H1 (cell line): ENCODE measurements at regions not wholly inside any gene's neighbourhood (a gene's known extent, or its start where the extent isn't known, plus 50 kb on each side); places are given as distances from the start of the nearest gene placed in this dataset.

Source experiments
- CTCF ChIA-PET: fragments of 300-600 bp; sonication (Branson Sonifier 250); formaldehyde crosslinking; loops from one replicate; lab custom pipeline; 2021; ENCODE audit not compliant: partially characterized antibody; lab: Charles Lee
- POLR2A ChIA-PET: fragments of 300-600 bp; sonication (Branson Sonifier 250); formaldehyde crosslinking; loops from one replicate; lab custom pipeline; 2021; ENCODE audit warnings: inconsistent platforms; ENCODE audit not compliant: partially characterized antibody; lab: Charles Lee
- DNase-seq, 2 experiments: peaks; one replicate each; pipeline versions ENCODE4 v3.0.0 to v3.0.0-alpha.2; 2010 to 2022; ENCODE audit warnings: low spot score in 2 of 2, low read depth in 1 of 2, mixed read lengths in 1 of 2
- FAIRE-seq: peaks from 2 replicates; lab custom pipeline; 2011; peaks lifted over from hg19 to GRCh38; lab: Jason Lieb, UNC
- H2AFZ ChIP-seq: 2 replicates; pipeline ENCODE4 v1.8.1; 2012; ENCODE audit warnings: low read length, inconsistent platforms
- H2AK5ac ChIP-seq: 2 replicates; pipeline ENCODE4 v1.6.1; 2013; ENCODE audit warnings: low read depth, low read length
- H2BK120ac ChIP-seq: replicated peaks from 2 replicates; pipeline ENCODE3; 2013; ENCODE audit warnings: low read depth, low read length, inconsistent platforms
- H2BK12ac ChIP-seq: 2 replicates; pipeline ENCODE4 v1.6.1; 2013; ENCODE audit warnings: low read depth, low read length
- H2BK15ac ChIP-seq: 2 replicates; pipeline ENCODE4 v1.6.1; 2013; ENCODE audit warnings: low read length
- H2BK20ac ChIP-seq: 2 replicates; pipeline ENCODE4 v1.6.1; 2013; ENCODE audit warnings: low read length
- H2BK5ac ChIP-seq: 2 replicates; pipeline ENCODE4 v1.6.1; 2013; ENCODE audit warnings: low read depth, low read length
- H3K14ac ChIP-seq: 2 replicates; pipeline ENCODE4 v1.6.1; 2013; ENCODE audit warnings: inconsistent platforms; ENCODE audit not compliant: insufficient read length
- H3K18ac ChIP-seq: 2 replicates; pipeline ENCODE4 v1.6.1; 2013; ENCODE audit warnings: low read length; ENCODE audit errors: extremely low read depth
- H3K23ac ChIP-seq: 2 replicates; pipeline ENCODE4 v1.6.1; 2013; ENCODE audit warnings: inconsistent platforms; ENCODE audit not compliant: insufficient read length
- H3K23me2 ChIP-seq: 2 replicates; pipeline ENCODE4 v1.6.1; 2013; ENCODE audit warnings: low read depth, low read length
- H3K27ac ChIP-seq: 2 replicates; pipeline ENCODE4 v1.6.1; 2011; ENCODE audit warnings: low read depth, low read length, inconsistent platforms
- H3K27me3 ChIP-seq, 4 experiments: replicated peaks in 1 of 4; 1 replicate in 1 of 4; 2 replicates in 3 of 4; pipeline versions ENCODE4 v1.6.1 to v1.8.1; 2011 to 2013; ENCODE audit warnings: low read length in 3 of 4, mild to moderate bottlenecking in 3 of 4, inconsistent platforms in 2 of 4, mixed read lengths in 2 of 4, moderate library complexity in 1 of 4; ENCODE audit not compliant: control insufficient read depth in 3 of 4, insufficient read depth in 3 of 4; ENCODE audit errors: extremely low read depth in 1 of 4
- H3K36me3 ChIP-seq, 4 experiments: 2 replicates each; pipeline versions ENCODE4 v1.6.1 to v1.8.1; 2011 to 2013; ENCODE audit warnings: mild to moderate bottlenecking in 4 of 4, low read length in 3 of 4, moderate library complexity in 2 of 4, control low read depth in 1 of 4, inconsistent platforms in 1 of 4; ENCODE audit not compliant: insufficient read depth in 4 of 4, control insufficient read depth in 2 of 4
- H3K4ac ChIP-seq: replicated peaks from 2 replicates; pipeline ENCODE3; 2013; ENCODE audit warnings: low read length, low read depth, mixed read lengths, inconsistent platforms; ENCODE audit not compliant: insufficient read length
- H3K4me1 ChIP-seq, 4 experiments: replicated peaks in 1 of 4; 1 replicate in 1 of 4; 2 replicates in 3 of 4; pipeline versions ENCODE4 v1.6.1 to v1.8.1; 2011 to 2013; ENCODE audit warnings: low read length in 3 of 4, inconsistent platforms in 2 of 4, mixed read lengths in 1 of 4; ENCODE audit not compliant: insufficient read depth in 4 of 4, control insufficient read depth in 3 of 4
- H3K4me2 ChIP-seq, 2 experiments: 2 replicates each; pipeline versions ENCODE4 v1.6.1 to v1.8.1; 2011 to 2013; ENCODE audit warnings: low read depth in 2 of 2, low read length in 2 of 2, control low read depth in 1 of 2, inconsistent platforms in 1 of 2, mild to moderate bottlenecking in 1 of 2; ENCODE audit not compliant: insufficient read depth in 1 of 2
- H3K4me3 ChIP-seq, 4 experiments: fragments of 200-600, 300-600 bp in 1 of 4; sonication (generic), shearing (Covaris generic), sonication (Bioruptor Twin) in 1 of 4; 2 replicates each; pipeline versions ENCODE4 v1.5.1 to v1.8.1; 2011 to 2016; ENCODE audit warnings: low read length in 4 of 4, low read depth in 3 of 4, control low read depth in 2 of 4, inconsistent platforms in 2 of 4, mild to moderate bottlenecking in 2 of 4, mixed read lengths in 1 of 4, moderate library complexity in 1 of 4; ENCODE audit not compliant: insufficient read depth in 2 of 4; ENCODE audit errors: extremely low read depth in 1 of 4
- H3K56ac ChIP-seq: replicated peaks from 2 replicates; pipeline ENCODE3; 2013; ENCODE audit warnings: low read depth, mild to moderate bottlenecking, mixed read lengths, low read length, inconsistent platforms; ENCODE audit not compliant: insufficient read length
- H3K79me1 ChIP-seq: 2 replicates; pipeline ENCODE4 v1.6.1; 2013; ENCODE audit warnings: low read depth, low read length, control low read depth
- H3K79me2 ChIP-seq, 2 experiments: 2 replicates each; pipeline versions ENCODE4 v1.6.1 to v1.8.1; 2012 to 2013; ENCODE audit warnings: low read length in 2 of 2, mild to moderate bottlenecking in 2 of 2, inconsistent platforms in 1 of 2; ENCODE audit not compliant: insufficient read depth in 2 of 2, control insufficient read depth in 1 of 2
- H3K9ac ChIP-seq, 4 experiments: replicated peaks in 1 of 4; 1 replicate in 1 of 4; 2 replicates in 3 of 4; pipeline versions ENCODE4 v1.6.1 to v1.8.1; 2011 to 2013; ENCODE audit warnings: low read depth in 3 of 4, low read length in 3 of 4, control low read depth in 2 of 4, mild to moderate bottlenecking in 2 of 4, moderate library complexity in 2 of 4, inconsistent platforms in 1 of 4; ENCODE audit errors: extremely low read depth in 1 of 4
- H3K9me3 ChIP-seq, 2 experiments: 2 replicates each; pipeline versions ENCODE4 v1.6.1 to v1.8.1; 2012 to 2013; ENCODE audit warnings: mild to moderate bottlenecking in 2 of 2, moderate library complexity in 2 of 2, control low read depth in 1 of 2, inconsistent platforms in 1 of 2, low read depth in 1 of 2, low read length in 1 of 2, mixed read lengths in 1 of 2; ENCODE audit not compliant: insufficient read depth in 2 of 2
- H4K20me1 ChIP-seq, 2 experiments: replicated peaks in 1 of 2; 2 replicates each; pipeline versions ENCODE3 to v1.8.1; 2011 to 2013; ENCODE audit warnings: inconsistent platforms in 2 of 2, low read length in 2 of 2, mild to moderate bottlenecking in 1 of 2; ENCODE audit not compliant: insufficient read depth in 2 of 2, control insufficient read depth in 1 of 2
- H4K5ac ChIP-seq: 2 replicates; pipeline ENCODE4 v1.6.1; 2013; ENCODE audit warnings: low read length, low read depth, mixed read lengths, inconsistent platforms; ENCODE audit not compliant: insufficient read length
- H4K8ac ChIP-seq: 2 replicates; pipeline ENCODE4 v1.8.0; 2013; ENCODE audit warnings: mild to moderate bottlenecking, moderate library complexity, low read length, inconsistent platforms; ENCODE audit not compliant: insufficient read depth; ENCODE audit errors: extremely low read depth
- H4K91ac ChIP-seq: replicated peaks from 2 replicates; pipeline ENCODE3; 2013; ENCODE audit warnings: low read length, mixed read lengths, inconsistent platforms; ENCODE audit not compliant: insufficient read length
- BCL11A ChIP-seq, 2 experiments: IDR thresholded peaks; one replicate each; pipeline ENCODE4 v1.6.1; 2011; ENCODE audit warnings: low read depth in 2 of 2, low read length in 2 of 2, mild to moderate bottlenecking in 2 of 2
- BRCA1 ChIP-seq: IDR thresholded peaks from 2 replicates; pipeline ENCODE4 v1.6.1; 2012; ENCODE audit warnings: low read depth, low read length, improper control_type of control experiment
- CHD1 ChIP-seq: IDR thresholded peaks from 2 replicates; pipeline ENCODE4 v1.6.1; 2012; ENCODE audit warnings: low read depth, low read length, improper control_type of control experiment
- EP300 ChIP-seq, 2 experiments: IDR thresholded peaks; 1 replicate in 1 of 2; 2 replicates in 1 of 2; pipeline ENCODE4 v1.6.1; 2011 to 2012; ENCODE audit warnings: low read depth in 2 of 2, low read length in 2 of 2, mild to moderate bottlenecking in 2 of 2, borderline replicate concordance in 1 of 2, inconsistent platforms in 1 of 2, moderate library complexity in 1 of 2
- GABPA ChIP-seq: IDR thresholded peaks from 2 replicates; pipeline ENCODE4 v1.6.1; 2011; ENCODE audit warnings: mild to moderate bottlenecking, low read length, moderate library complexity, borderline replicate concordance; ENCODE audit not compliant: insufficient read depth
- GTF2F1 ChIP-seq: IDR thresholded peaks from 2 replicates; pipeline ENCODE4 v1.6.1; 2012; ENCODE audit warnings: low read depth, low read length, improper control_type of control experiment, borderline replicate concordance
- MAFK ChIP-seq: IDR thresholded peaks from 2 replicates; pipeline ENCODE4 v1.6.1; 2012; ENCODE audit warnings: low read depth, mild to moderate bottlenecking, improper control_type of control experiment, low read length
- POLR2AphosphoS5 ChIP-seq: IDR thresholded peaks from 2 replicates; pipeline ENCODE4 v1.6.1; 2011; ENCODE audit warnings: low read depth, low read length
- RXRA ChIP-seq: IDR thresholded peaks from 2 replicates; pipeline ENCODE4 v1.6.1; 2011; ENCODE audit warnings: low read depth, mild to moderate bottlenecking, low read length, moderate library complexity; ENCODE audit not compliant: insufficient read depth
- SIN3A ChIP-seq, 2 experiments: IDR thresholded peaks in 1 of 2; conservative IDR thresholded peaks in 1 of 2; 2 replicates each; pipeline ENCODE4 v1.6.1; 2011 to 2012; ENCODE audit warnings: low read length in 2 of 2, improper control_type of control experiment in 1 of 2, low read depth in 1 of 2, mild to moderate bottlenecking in 1 of 2
- TAF1 ChIP-seq: IDR thresholded peaks from 2 replicates; pipeline ENCODE4 v1.6.1; 2011; ENCODE audit warnings: mild to moderate bottlenecking, low read depth, low read length
- TEAD4 ChIP-seq: IDR thresholded peaks from 2 replicates; pipeline ENCODE4 v1.6.1; 2012; ENCODE audit warnings: low read depth, low read length, inconsistent platforms, mixed read lengths
- YY1 ChIP-seq: IDR thresholded peaks from 2 replicates; pipeline ENCODE4 v1.6.1; 2011; ENCODE audit warnings: low read depth, mild to moderate bottlenecking, low read length
- ZNF274 ChIP-seq: IDR thresholded peaks from 2 replicates; pipeline ENCODE4 v1.7.0; 2012; ENCODE audit warnings: low read length, borderline replicate concordance; ENCODE audit errors: extremely low read depth
- WGBS, 2 experiments: shearing (Covaris generic) in 1 of 2; methylation state at CpG; one replicate each; pipeline versions ENCODE4 v1.1.6 to v1.1.7; 2013 to 2015; ENCODE audit warnings: low lambda C conversion rate in 2 of 2, mixed read lengths in 2 of 2, inconsistent platforms in 1 of 2, low coverage in 1 of 2, missing lambda C conversion rate in 1 of 2; ENCODE audit not compliant: insufficient replicate concordance in 2 of 2, insufficient coverage in 1 of 2, insufficient read length in 1 of 2; ENCODE audit errors: extremely low coverage in 1 of 2, missing lambda C conversion rate in 1 of 2; 5-methylcytosine and 5-hydroxymethylcytosine counted together
- TF ChIP-seq, protein P1 (sequence below): IDR thresholded peaks from 2 replicates; pipeline ENCODE4 v1.6.1; 2011; ENCODE audit warnings: low read depth, mild to moderate bottlenecking, low read length; ENCODE audit not compliant: insufficient read depth

DNA sequence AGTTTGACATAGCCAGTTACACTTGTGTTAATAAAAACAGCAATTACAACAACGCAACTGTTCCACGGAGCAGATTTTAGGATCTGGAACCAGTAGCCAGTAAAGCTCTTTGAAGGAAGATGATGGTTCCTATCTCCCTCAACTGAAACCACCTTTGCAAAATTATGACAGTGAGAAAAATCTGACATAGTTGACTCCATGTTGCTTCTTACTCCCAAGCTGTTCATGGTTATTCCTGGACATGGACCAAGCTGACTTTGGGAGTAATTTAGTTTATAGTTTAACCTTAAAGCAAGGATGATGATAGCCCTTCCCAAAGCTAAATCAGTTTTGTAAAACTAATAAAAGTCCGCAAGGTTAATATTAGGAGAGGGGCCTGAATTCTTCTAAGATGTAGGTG lies 518.0 kb upstream of the ZP4 start:
- POLR2A ChIA-PET = no interaction called here
- Histone ChIP-seq H4K5ac (no peak overlapping the region), H2BK20ac (no peak overlapping the region), H3K18ac (no peak overlapping the region), H3K14ac (no peak overlapping the region), H3K79me2 (no peaks in the 10 kb centered on the region), H3K9ac (no peak overlapping the region), H2AK5ac (no peak overlapping the region), H4K8ac (no peak overlapping the region), H2BK15ac (no peak overlapping the region), H3K27me3 (peaks cover 0 to 1% (median 0%) of the 10 kb centered on the region in 4 experiments; a peak in 1 of 7 replicates), H3K4ac (no peak overlapping the region), H2AFZ (no peak overlapping the region), H3K4me1 (no peaks in the 10 kb centered on the region), H3K4me3 (no peak overlapping the region), H3K23me2 (no peaks in the 10 kb centered on the region), H4K20me1 (no peaks in the 10 kb centered on the region), H2BK5ac (no peak overlapping the region), H3K9me3 (no peaks in the 10 kb centered on the region), H2BK120ac (no peak overlapping the region), H2BK12ac (no peak overlapping the region), H3K27ac (no peak overlapping the region), H3K79me1 (no peaks in the 10 kb centered on the region), H3K4me2 (no peak overlapping the region), H3K23ac (no peak overlapping the region), H3K56ac (no peak overlapping the region), H4K91ac (no peak overlapping the region), H3K36me3 (no peaks in the 10 kb centered on the region)
- WGBS, 2 experiments = 98% methylated on average over 3 of the region's 3 CpGs; no CpG with 5 or more reads in 1 of the 2 experiments
- CTCF ChIA-PET = no interaction called here
- no peak for FAIRE-seq
- no peak for DNase-seq
- no peak for TF ChIP-seq CHD1
- TF ChIP-seq TAF1 = no peak
- no peak for TF ChIP-seq BCL11A (IDR thresholded peaks at IDR 0.05; ENCODE audit: low read depth in 2 of 2, low read length in 2 of 2)
- no peak for TF ChIP-seq TEAD4
- no peak for TF ChIP-seq RXRA
- no peak for TF ChIP-seq BRCA1
- TF ChIP-seq EP300 (IDR thresholded peaks at IDR 0.05; ENCODE audit: borderline replicate concordance in 1 of 2, low read depth in 2 of 2, low read length in 2 of 2) = no peak
- TF ChIP-seq, protein P1, sequence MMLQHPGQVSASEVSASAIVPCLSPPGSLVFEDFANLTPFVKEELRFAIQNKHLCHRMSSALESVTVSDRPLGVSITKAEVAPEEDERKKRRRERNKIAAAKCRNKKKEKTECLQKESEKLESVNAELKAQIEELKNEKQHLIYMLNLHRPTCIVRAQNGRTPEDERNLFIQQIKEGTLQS = no peak
- TF ChIP-seq POLR2AphosphoS5 = no peak
- no peak for TF ChIP-seq MAFK
- no peak for TF ChIP-seq SIN3A (conservative IDR thresholded peaks at IDR 0.05 in 1 of 2, IDR thresholded peaks at IDR 0.05 in 1 of 2; ENCODE audit: low read depth in 1 of 2, low read length in 2 of 2)
- TF ChIP-seq GABPA = no peak
- TF ChIP-seq YY1 = no peak
- no peak for TF ChIP-seq ZNF274
- no peak for TF ChIP-seq GTF2F1
